PC-3 (cell line): ENCODE measurements at regions not wholly inside any gene's neighbourhood (a gene's known extent, or its start where the extent isn't known, plus 50 kb on each side); places are given as distances from the start of the nearest gene placed in this dataset.

ENCODE experiments used
- ATAC-seq: fragments of 200-7000 bp; cut with Tn5 transposase; 2 replicates; pipeline ENCODE4 v1.9.1; 2020; ENCODE audit warnings: mild to moderate bottlenecking, moderate library complexity
- BruUV-seq: library from RNA; stranded (reverse); fragments of 400-500 nt; replicated peaks from 2 replicates; lab custom pipeline; 2021; lab: Mats Ljungman, UMichigan
- CTCF ChIA-PET: fragments of 300-600 bp; sonication (Branson Sonifier 250); formaldehyde crosslinking; loops from one replicate; lab custom pipeline; 2022; ENCODE audit warnings: antibody characterized with exemption; lab: Charles Lee
- POLR2A ChIA-PET: fragments of 300-600 bp; sonication (Branson Sonifier 250); formaldehyde crosslinking; loops from one replicate; lab custom pipeline; 2022; ENCODE audit warnings: antibody characterized with exemption; ENCODE audit not compliant: unreplicated experiment; lab: Charles Lee
- DNase-seq: peaks from one replicate; pipeline ENCODE4 v3.0.0-alpha.2; 2015
- H2AFZ ChIP-seq: fragments of 300-600 bp; sonication (generic); 2 replicates; pipeline ENCODE4 v1.6.0; 2016; ENCODE audit warnings: antibody characterized with exemption, low read length
- H3F3A ChIP-seq: fragments of 300-600 bp; sonication (generic); one replicate; pipeline ENCODE4 v1.6.0; 2017; ENCODE audit warnings: antibody characterized with exemption, low read length, control low read depth, mild to moderate bottlenecking; ENCODE audit not compliant: unreplicated experiment
- H3K27ac ChIP-seq: fragments of 300-600 bp; sonication (generic); 2 replicates; pipeline ENCODE4 v1.5.1; 2016; ENCODE audit warnings: mild to moderate bottlenecking, low read length
- H3K27me3 ChIP-seq: fragments of 300-600 bp; sonication (generic); 2 replicates; pipeline ENCODE4 v1.6.1; 2016; ENCODE audit warnings: low read length, mixed read lengths
- H3K36me3 ChIP-seq: fragments of 300-600 bp; sonication (generic); 2 replicates; pipeline ENCODE4 v1.6.1; 2016; ENCODE audit warnings: low read depth, mixed run types, low read length, mixed read lengths
- H3K4me1 ChIP-seq: fragments of 300-600 bp; sonication (generic); 2 replicates; pipeline ENCODE4 v1.5.1; 2016; ENCODE audit warnings: low read length; ENCODE audit not compliant: insufficient read depth
- H3K4me2 ChIP-seq: fragments of 300-600 bp; sonication (generic); 2 replicates; pipeline ENCODE4 v1.6.0; 2016; ENCODE audit warnings: low read length
- H3K4me3 ChIP-seq: fragments of 300-600 bp; sonication (generic); 2 replicates; pipeline ENCODE4 v1.5.1; 2016; ENCODE audit warnings: mild to moderate bottlenecking, low read length, mixed read lengths
- H3K79me2 ChIP-seq: fragments of 300-600 bp; sonication (generic); 2 replicates; pipeline ENCODE4 v1.6.1; 2017; ENCODE audit warnings: low read length, mixed read lengths
- H3K9ac ChIP-seq: fragments of 300-600 bp; sonication (generic); 2 replicates; pipeline ENCODE4 v1.6.0; 2016; ENCODE audit warnings: mild to moderate bottlenecking, low read length
- H3K9me2 ChIP-seq: fragments of 300-600 bp; sonication (generic); replicated peaks from 2 replicates; pipeline ENCODE4 v1.6.1; 2016; ENCODE audit warnings: mixed run types, low read length, mixed read lengths
- H3K9me3 ChIP-seq: fragments of 300-600 bp; sonication (generic); 2 replicates; pipeline ENCODE4 v1.6.1; 2016; ENCODE audit warnings: low read length, mixed read lengths
- H4K20me1 ChIP-seq: fragments of 300-600 bp; sonication (generic); 2 replicates; pipeline ENCODE4 v1.6.1; 2016; ENCODE audit warnings: low read length, mixed read lengths
- EZH2 ChIP-seq: fragments of 300-600 bp; sonication (generic); IDR thresholded peaks from one replicate; pipeline ENCODE4 v1.6.1; 2017; ENCODE audit warnings: antibody characterized with exemption, mild to moderate bottlenecking, low read length; ENCODE audit not compliant: unreplicated experiment
- EZH2phosphoT487 ChIP-seq: fragments of 300-600 bp; sonication (generic); IDR thresholded peaks from 2 replicates; pipeline ENCODE4 v1.6.1; 2018; ENCODE audit warnings: mild to moderate bottlenecking, antibody characterized with exemption, low read length, borderline replicate concordance
- intact Hi-C: fragments of 100-400 bp; cut with micrococcal nuclease; formaldehyde crosslinking; loops from 2 replicates; pipeline ENCODE4 v1.9.0; 2023
- TF ChIP-seq, protein P1 (sequence below): fragments of 300-600 bp; sonication (generic); conservative IDR thresholded peaks from 2 replicates; pipeline ENCODE4 v1.5.1; 2017; ENCODE audit warnings: antibody characterized with exemption, low read depth, mild to moderate bottlenecking, low read length

DNA sequence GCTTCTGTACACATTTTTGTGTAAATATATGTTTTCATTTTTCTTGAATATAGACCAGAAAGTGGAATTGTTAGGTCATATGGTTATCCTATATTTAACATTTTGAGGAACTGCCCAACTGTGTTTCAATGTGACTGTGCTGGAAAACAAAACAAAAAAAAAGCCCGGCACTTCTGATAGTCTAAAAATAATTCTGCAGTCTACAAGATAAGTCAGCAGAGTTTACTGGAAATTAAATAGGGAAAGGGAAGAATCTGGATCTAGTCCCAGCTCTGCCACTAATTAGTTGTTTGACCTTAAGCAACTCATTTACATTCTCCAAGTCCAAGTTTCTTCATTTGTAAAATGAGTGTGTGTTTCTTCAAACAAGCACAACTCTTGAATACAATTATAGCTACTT lies 869.1 kb upstream of the B3GALT2 start:
- no peak for TF ChIP-seq EZH2
- TF ChIP-seq, protein P1, sequence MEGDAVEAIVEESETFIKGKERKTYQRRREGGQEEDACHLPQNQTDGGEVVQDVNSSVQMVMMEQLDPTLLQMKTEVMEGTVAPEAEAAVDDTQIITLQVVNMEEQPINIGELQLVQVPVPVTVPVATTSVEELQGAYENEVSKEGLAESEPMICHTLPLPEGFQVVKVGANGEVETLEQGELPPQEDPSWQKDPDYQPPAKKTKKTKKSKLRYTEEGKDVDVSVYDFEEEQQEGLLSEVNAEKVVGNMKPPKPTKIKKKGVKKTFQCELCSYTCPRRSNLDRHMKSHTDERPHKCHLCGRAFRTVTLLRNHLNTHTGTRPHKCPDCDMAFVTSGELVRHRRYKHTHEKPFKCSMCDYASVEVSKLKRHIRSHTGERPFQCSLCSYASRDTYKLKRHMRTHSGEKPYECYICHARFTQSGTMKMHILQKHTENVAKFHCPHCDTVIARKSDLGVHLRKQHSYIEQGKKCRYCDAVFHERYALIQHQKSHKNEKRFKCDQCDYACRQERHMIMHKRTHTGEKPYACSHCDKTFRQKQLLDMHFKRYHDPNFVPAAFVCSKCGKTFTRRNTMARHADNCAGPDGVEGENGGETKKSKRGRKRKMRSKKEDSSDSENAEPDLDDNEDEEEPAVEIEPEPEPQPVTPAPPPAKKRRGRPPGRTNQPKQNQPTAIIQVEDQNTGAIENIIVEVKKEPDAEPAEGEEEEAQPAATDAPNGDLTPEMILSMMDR: no peak
- TF ChIP-seq EZH2phosphoT487: no peak

DNA sequence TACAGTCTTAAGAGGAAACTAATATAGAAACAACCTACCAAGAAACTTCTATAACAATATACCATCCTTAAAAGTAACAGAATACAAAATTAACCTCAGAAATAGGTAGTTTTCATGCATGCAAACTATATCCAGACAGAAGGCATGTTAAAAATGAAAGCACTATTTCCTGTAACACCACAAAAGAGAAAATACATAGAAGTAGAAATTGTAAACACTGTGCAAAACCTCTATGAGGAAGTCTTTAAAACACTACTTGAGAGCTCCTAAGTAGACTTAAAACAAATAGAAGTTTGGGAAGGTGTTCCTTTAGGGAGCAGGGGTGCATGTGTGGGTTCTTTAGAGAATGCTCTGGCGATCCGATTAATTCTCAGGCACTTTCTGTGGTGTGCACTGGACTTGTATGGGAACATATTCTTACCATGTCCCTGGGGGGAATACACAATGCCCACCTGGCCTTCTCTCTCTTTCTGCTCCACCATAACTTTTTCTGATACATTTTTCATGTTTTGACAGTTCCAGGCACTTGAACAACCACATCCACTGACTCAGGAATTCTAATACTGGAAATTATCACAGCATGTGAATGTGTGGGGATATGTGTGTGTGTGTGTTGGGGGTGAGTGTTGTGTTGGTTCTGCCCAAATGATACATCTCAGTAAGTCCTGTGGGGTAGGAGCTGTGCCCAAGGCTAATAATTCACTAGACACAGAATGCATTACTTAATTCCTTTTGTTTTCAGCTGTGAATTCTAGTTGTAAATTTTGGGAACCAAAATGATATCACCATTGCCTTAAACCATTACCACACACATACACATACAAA lies 866.3 kb upstream of the B3GALT2 start:
- H3K9me3 ChIP-seq: no peaks in the 10 kb centered on the region
- CTCF ChIA-PET: no interaction called here
- H3K27ac ChIP-seq: no peak overlapping the region
- H3K9ac ChIP-seq: no peak overlapping the region
- H3K79me2 ChIP-seq: no peaks in the 10 kb centered on the region
- H3K36me3 ChIP-seq: no peaks in the 10 kb centered on the region
- BruUV-seq: no TSS peak
- H3K4me3 ChIP-seq: no peak overlapping the region
- H3K4me1 ChIP-seq: no peaks in the 10 kb centered on the region
- no peaks in the 10 kb centered on the region for H4K20me1 ChIP-seq
- no peaks in the 10 kb centered on the region for H3K9me2 ChIP-seq
- DNase-seq: no peak
- no peaks in the 10 kb centered on the region for H3K27me3 ChIP-seq
- H2AFZ ChIP-seq: no peak overlapping the region
- H3K4me2 ChIP-seq: no peak overlapping the region
- TF ChIP-seq, protein P1: no peak
- no peak for TF ChIP-seq EZH2phosphoT487
- TF ChIP-seq EZH2: no peak
- no peak for ATAC-seq
- H3F3A ChIP-seq: no peaks in the 10 kb centered on the region
- POLR2A ChIA-PET: no interaction called here
- intact Hi-C loops: no loop called here

More for the DNA sequence above, 869.1 kb upstream of the B3GALT2 start:
- ATAC-seq (no peak), DNase-seq (no peak)
- no peaks in the 10 kb centered on the region for H3K27me3 ChIP-seq
- ChIA-PET POLR2A (no interaction called here), CTCF (no interaction called here)
- H3K4me2 ChIP-seq: no peak overlapping the region
- BruUV-seq: no TSS peak
- H3K4me3 ChIP-seq: no peak overlapping the region
- H3K79me2 ChIP-seq: no peaks in the 10 kb centered on the region
- no peaks in the 10 kb centered on the region for H3K9me3 ChIP-seq
- H3K27ac ChIP-seq: no peak overlapping the region
- no peaks in the 10 kb centered on the region for H3K36me3 ChIP-seq
- H2AFZ ChIP-seq: no peak overlapping the region
- no peaks in the 10 kb centered on the region for H3K4me1 ChIP-seq
- H3K9me2 ChIP-seq: no peaks in the 10 kb centered on the region
- intact Hi-C loops: no loop called here
- H4K20me1 ChIP-seq: no peaks in the 10 kb centered on the region
- no peaks in the 10 kb centered on the region for H3F3A ChIP-seq
- H3K9ac ChIP-seq: no peak overlapping the region

- Histone ChIP-seq H4K20me1 (no peaks in the 10 kb centered on the region), H3F3A (no peaks in the 10 kb centered on the region), H3K4me3 (no peak overlapping the region), H3K9ac (no peak overlapping the region), H3K4me2 (no peak overlapping the region), H3K9me3 (no peaks in the 10 kb centered on the region), H2AFZ (no peak overlapping the region), H3K36me3 (no peaks in the 10 kb centered on the region), H3K9me2 (no peaks in the 10 kb centered on the region), H3K4me1 (peaks cover 10% of the 10 kb centered on the region; the same call in 1 of the 2 replicates), H3K27me3 (no peaks in the 10 kb centered on the region), H3K27ac (no peak overlapping the region), H3K79me2 (no peaks in the 10 kb centered on the region)
- DNase-seq (no peak), ATAC-seq (no peak)
- CTCF ChIA-PET: no interaction called here
- intact Hi-C loops: no loop called here
- POLR2A ChIA-PET: no interaction called here
- no TSS peak for BruUV-seq
- TF ChIP-seq EZH2 (no peak), EZH2phosphoT487 (no peak)
- TF ChIP-seq, protein P1: no peak
These were observed 861.5 kb upstream of the B3GALT2 start for GRCh38 chr1:194047921-194048320.
